CD4-positive, alpha-beta T cell treated with Interleukin-4 for 4 hours (primary cell): ENCODE measurements at regions not wholly inside any gene's neighbourhood (a gene's known extent, or its start where the extent isn't known, plus 50 kb on each side); places are given as distances from the start of the nearest gene placed in this dataset.
"Not testable (repeated sequence)": the region's sequence is repeated elsewhere in the genome, so short reads cannot be mapped to it uniquely, and the experiment has no call there.

Experiments
- DNase-seq: peaks from one replicate; pipeline ENCODE4 v3.0.0-alpha.2; 2020

GRCh38 chr19:31448221-31448657 is 99.0 kb upstream of the TSHZ3 start:
- DNase-seq = no peak

GRCh38 chr19:31449379-31449778 is 100.1 kb upstream of the TSHZ3 start:
- DNase-seq = no peak

DNA sequence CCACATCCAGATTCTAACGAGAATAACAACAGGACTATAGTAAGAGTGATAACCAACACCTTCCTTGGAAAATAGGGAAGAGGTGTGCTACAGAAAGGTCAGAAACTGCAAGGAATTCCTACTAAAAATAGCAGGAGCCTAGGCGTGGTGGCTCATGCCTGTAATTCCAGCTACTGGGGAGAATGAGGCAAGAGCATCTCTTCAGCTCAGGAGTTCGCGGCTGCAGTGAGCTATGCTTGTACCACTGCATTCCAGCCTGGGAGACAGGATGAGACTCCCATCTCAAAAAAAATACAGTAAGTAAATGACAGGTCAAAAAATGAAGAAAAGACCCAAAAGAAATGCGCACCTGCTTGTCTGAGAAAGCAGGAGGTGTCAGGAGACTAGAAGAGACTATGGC is 101.5 kb upstream of the TSHZ3 start:
- no peak for DNase-seq

DNA sequence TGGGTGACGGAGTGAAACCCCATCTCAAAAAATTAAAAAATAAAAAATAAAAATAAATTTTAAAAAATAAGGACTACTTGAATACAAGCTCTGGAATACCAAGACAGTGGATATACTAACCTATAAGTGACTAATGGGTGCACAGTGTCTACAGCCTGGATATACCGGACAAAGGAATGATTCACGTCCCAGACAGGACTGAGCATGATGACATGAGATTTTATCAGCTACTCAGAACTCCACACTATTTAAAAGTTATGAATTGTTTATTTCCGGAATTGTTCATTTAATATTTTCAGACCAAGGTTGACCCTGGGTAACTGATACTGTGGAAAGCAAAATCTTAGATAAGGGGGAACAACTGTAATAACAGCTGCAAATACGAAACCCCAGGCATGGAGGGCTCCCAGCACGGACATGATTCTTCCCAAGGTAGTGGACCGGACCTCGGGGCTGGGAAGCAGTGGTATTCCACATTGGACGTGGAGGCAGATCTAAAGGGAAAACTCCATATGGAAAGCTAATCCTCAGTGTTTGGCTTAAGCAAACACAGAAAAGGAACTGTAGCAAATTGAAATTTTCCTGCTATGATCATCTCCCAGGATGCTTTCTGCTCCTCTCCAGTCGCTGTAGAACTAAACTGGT is 102.6 kb upstream of the TSHZ3 start:
- DNase-seq = no peak

DNA sequence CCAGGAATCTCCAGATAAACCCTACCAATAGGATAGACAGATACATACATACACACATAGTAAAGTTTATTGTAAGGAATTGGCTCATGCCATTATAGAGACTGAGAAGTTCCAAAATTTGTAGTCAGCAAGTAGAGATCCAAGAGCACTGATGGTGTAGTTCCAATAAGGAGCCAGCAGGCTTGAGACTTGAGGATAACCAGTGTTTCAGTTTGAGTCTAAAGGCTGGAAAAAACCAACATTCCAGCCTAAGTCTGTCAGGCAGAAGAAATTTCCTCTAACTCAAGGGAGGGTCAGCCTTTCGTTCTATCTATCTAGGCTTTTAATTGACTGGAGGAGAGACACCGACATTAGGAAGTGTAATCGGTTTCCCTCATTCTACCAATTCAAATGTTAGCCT is 110.2 kb upstream of the TSHZ3 start:
- no peak for DNase-seq

GRCh38 chr19:31461814-31462539 is 112.7 kb upstream of the TSHZ3 start:
- DNase-seq = no peak

DNA sequence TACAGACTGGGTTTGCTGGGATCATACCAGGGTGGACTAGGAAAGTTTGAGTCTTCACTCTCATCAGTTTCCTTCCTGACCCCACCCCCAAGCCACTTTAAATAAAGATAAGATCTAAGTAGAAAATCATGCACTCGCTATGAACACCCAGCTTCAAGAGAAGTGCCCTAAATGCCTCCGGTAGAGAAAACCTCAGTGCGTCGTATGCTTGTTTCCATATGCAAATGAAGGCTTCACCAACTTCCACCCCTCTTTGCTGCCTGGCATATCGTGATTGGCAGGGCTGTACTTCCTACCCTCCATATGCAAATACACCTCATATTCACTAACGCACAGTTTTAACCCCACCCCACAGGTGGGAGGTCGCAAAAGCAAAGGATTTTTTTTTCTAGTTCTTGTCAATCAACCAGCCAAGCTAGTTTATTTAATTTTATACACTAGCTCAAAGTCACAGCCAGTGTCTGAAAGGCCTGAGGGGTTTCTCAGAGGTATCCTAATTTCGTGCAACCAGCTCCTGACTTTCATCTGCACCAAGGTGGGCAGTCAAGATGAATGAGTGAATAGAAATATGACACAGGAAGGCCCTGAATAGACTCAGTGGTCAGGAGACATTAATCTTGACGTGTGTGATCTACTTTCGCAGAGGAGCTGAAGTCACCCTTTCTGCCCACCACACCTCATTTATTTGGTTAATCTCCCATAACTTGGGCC is 121.1 kb upstream of the TSHZ3 start:
- no peak for DNase-seq

DNA sequence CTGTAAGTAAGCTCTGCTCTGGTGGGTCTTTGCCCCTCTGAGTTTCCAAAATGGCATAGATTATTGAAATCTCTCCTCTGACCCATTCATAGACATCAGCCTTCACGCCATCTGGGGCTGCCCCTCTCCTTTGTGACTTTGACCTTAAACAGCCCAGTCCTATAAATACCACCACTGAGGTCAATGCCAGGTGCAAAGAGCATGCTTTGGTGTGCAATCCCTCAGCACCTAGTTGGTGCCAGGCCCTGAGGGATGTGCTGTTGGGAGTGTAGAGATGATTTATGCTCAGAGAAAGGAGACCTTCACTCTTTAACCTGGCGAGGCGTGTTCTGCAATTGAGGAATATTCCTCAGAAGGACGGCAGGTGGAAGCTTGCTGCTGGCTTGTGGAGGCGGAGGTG is 121.7 kb upstream of the TSHZ3 start:
- DNase-seq = no peak

DNA sequence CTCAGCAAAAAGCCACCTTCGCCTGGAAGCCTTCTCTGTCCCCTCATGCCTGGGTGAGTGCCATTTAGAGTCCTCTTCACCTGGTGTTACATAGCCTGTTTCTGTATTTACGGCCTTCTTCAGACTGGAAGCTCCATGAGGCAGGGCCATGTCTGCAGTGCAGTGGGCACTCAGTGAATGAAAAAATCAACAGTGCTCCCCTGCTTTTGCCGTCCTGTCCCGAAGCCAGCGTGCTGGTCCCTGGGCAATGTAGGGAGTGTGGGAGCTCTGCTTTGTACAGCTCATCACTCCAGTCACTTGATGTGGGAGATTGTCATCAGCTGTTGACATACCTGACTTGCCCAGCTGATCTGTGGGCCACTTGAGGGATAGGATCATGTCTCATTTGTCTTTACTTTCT is 129.0 kb upstream of the TSHZ3 start:
- DNase-seq = no peak

- no peak for DNase-seq
Observed at GRCh38 chr19:31483226-31483857, 134.1 kb upstream of the TSHZ3 start.

DNA sequence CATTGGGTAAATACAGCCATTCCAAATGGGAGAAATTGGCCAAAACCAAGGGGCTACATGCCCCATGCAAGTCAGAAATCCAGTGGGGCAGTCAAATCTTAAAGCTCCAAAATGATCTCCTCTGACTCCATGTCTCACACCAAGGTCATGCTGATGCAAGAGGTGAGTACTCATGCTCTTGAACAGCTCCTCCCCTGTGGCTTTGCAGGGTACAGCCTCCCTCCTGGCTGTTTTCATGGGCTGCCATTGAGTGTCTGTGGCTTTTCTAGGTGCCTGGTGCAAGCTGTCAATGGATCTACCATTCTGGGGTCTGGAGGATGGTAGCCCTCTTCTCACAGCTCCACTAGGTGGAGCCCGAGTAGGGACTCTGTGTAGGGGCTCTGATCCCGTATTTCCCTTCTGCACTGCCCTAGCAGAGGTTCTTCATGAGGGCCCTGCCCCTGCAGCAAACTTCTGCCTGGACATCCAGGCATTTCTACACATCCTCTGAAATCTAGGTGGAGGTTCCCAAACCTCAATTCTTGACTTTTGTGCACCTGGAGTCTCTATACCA is 135.7 kb upstream of the TSHZ3 start:
- not testable (repeated sequence) for DNase-seq

- no peak for DNase-seq
Observed at GRCh38 chr19:31485472-31485871, 136.2 kb upstream of the TSHZ3 start.

DNA sequence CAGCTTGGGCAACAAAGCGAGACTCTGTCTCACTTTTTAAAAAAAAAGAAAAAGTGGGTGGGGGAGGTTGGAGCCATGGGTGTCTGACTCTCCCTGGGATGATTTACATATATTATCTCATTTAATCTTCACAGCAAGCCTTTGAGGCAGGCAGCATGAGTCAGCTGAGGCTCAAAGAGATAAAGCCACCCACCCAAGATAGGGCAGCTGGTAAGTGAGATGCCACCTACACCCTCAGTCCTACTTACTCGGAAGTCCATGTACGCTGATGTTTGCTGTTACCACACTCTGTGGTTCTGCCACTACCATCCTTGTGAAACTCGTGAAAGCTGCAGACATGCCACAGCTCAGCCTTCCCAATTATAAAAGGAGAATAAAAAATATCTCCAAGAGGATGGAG is 142.0 kb upstream of the TSHZ3 start:
- DNase-seq = no peak

- no peak for DNase-seq
Observed at GRCh38 chr19:31492050-31492449, 142.8 kb upstream of the TSHZ3 start.

GRCh38 chr19:31496076-31496475 is 146.8 kb upstream of the TSHZ3 start:
- DNase-seq = no peak

GRCh38 chr19:31497709-31498108 is 148.5 kb upstream of the TSHZ3 start:
- no peak for DNase-seq

GRCh38 chr19:31498781-31499180 is 149.5 kb upstream of the TSHZ3 start:
- DNase-seq = no peak

- DNase-seq = no peak
Observed at GRCh38 chr19:31499281-31500196, 150.3 kb upstream of the TSHZ3 start.

GRCh38 chr19:31500197-31500830 is 151.1 kb upstream of the TSHZ3 start:
- no peak for DNase-seq

- no peak for DNase-seq
Observed at GRCh38 chr19:31500946-31501345, 151.7 kb upstream of the TSHZ3 start.

GRCh38 chr19:31501427-31502195 is 152.4 kb upstream of the TSHZ3 start:
- no peak for DNase-seq
